ENCODE measurements at regions not wholly inside any gene's neighbourhood (a gene's known extent, or its start where the extent isn't known, plus 50 kb on each side); places are given as distances from the start of the nearest gene placed in this dataset.

DNA sequence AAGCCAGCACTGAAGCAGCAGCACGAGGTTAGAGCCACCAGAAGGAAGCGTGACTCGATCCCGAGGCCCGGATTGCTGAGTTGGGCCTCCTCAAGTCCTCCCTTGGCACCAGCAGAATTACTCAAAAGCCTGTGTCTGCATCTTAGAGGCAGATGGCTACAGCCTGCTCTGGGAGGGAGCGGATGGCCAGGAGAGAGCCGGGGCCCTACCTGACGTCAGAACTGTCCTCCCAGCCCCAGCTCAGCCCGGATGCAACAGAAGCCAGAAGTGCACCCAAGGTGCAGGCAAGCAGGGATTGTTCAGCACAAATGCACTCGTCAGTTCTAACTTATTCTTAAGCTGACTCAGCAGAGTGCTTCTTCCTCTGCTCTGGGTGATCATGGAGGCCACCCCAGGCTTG lies 155.5 kb upstream of the RPS6KA2 start:
- Histone ChIP-seq H3K9me3 (no peaks in the 10 kb centered on the region), H3K4me3 (no peak overlapping the region), H3K27ac (no peak overlapping the region), H3K36me3 (no peaks in the 10 kb centered on the region), H3K27me3 (no peaks in the 10 kb centered on the region), H3K4me1 (no peaks in the 10 kb centered on the region)
- TF ChIP-seq, protein P1, sequence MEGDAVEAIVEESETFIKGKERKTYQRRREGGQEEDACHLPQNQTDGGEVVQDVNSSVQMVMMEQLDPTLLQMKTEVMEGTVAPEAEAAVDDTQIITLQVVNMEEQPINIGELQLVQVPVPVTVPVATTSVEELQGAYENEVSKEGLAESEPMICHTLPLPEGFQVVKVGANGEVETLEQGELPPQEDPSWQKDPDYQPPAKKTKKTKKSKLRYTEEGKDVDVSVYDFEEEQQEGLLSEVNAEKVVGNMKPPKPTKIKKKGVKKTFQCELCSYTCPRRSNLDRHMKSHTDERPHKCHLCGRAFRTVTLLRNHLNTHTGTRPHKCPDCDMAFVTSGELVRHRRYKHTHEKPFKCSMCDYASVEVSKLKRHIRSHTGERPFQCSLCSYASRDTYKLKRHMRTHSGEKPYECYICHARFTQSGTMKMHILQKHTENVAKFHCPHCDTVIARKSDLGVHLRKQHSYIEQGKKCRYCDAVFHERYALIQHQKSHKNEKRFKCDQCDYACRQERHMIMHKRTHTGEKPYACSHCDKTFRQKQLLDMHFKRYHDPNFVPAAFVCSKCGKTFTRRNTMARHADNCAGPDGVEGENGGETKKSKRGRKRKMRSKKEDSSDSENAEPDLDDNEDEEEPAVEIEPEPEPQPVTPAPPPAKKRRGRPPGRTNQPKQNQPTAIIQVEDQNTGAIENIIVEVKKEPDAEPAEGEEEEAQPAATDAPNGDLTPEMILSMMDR (IDR thresholded peaks at IDR 0.05), result no peak
- no peak for DNase-seq
- intact Hi-C loops (cut with DNase I; ENCODE audit: low total_unique reads), result no loop called here

DNA sequence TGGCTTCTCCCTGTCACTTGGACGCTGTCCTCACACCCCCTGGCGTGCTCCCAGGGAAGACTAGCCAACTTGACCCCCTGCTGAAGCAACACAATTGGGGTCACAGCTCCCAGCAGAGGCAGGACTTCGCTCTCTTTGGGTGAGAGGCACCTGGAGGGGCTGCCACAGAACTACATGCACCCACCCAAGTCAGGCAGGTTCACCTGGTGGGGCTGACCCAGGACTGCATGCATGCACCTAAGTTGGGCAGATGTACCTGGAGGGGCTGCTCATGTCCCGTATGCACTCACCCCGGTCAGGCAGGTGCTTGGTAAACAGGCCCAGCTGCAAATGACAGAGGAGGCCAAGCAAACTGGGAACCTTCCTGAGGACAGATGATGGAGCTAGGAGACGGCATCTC lies 154.3 kb upstream of the RPS6KA2 start:
- peak in 1 of 2 donors; percentile 58 for DNase-seq
- H3K9me3 ChIP-seq, result no peaks in the 10 kb centered on the region
- TF ChIP-seq, protein P1 (IDR thresholded peaks at IDR 0.05), result no peak
- H3K4me1 ChIP-seq, result no peaks in the 10 kb centered on the region
- no peaks in the 10 kb centered on the region for H3K27me3 ChIP-seq
- H3K27ac ChIP-seq, result no peak overlapping the region
- no peaks in the 10 kb centered on the region for H3K36me3 ChIP-seq
- no peak overlapping the region for H3K4me3 ChIP-seq
- intact Hi-C loops (cut with DNase I; ENCODE audit: low total_unique reads), result no loop called here

- no peaks in the 10 kb centered on the region for H3K4me1 ChIP-seq
- H3K36me3 ChIP-seq, result no peaks in the 10 kb centered on the region
- no peak for DNase-seq
- H3K27me3 ChIP-seq, result peaks cover 0 to 7% of the 10 kb centered on the region in 2 donors
- no peaks in the 10 kb centered on the region for H3K9me3 ChIP-seq
- H3K4me3 ChIP-seq, result no peak overlapping the region
- H3K27ac ChIP-seq, result no peak overlapping the region
- TF ChIP-seq, protein P1 (IDR thresholded peaks at IDR 0.05), result no peak
- intact Hi-C loops (cut with DNase I; ENCODE audit: low total_unique reads), result loop anchor here (10.0 kb wide), 1 partner anchor 215 kb away; the partner anchor contains the start of gene CEP43
These were observed 153.1 kb upstream of the RPS6KA2 start for GRCh38 chr6:166779963-166780683.

DNA sequence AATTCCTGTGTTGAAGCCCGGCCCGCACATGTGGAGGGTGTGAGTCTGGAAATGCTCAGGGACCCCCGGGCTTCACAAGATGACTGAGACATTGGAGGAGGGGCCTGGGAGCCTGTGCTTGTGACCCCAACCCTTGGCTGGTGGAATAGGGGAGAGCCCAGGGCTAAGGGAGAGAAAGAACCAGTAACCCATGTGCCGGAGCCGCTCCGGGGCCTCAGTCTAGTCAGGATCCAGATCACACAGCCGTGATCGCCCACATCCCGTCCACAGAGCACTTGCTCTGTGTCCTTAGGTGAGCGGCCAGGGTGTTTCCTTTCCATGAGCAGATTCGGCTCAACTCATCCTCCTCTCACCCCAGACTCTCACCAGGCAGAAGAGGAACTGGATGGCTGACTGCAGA lies 152.3 kb upstream of the RPS6KA2 start:
- Histone ChIP-seq H3K27ac (no peak overlapping the region), H3K27me3 (peaks cover 0 to 7% of the 10 kb centered on the region in 2 donors), H3K36me3 (no peaks in the 10 kb centered on the region), H3K9me3 (no peaks in the 10 kb centered on the region), H3K4me3 (no peak overlapping the region), H3K4me1 (no peaks in the 10 kb centered on the region)
- intact Hi-C loops (cut with DNase I; ENCODE audit: low total_unique reads), result loop anchor here (10.0 kb wide), 1 partner anchor 215 kb away; the partner anchor contains the start of gene CEP43
- TF ChIP-seq, protein P1 (IDR thresholded peaks at IDR 0.05), result no peak
- DNase-seq, result no peak

DNA sequence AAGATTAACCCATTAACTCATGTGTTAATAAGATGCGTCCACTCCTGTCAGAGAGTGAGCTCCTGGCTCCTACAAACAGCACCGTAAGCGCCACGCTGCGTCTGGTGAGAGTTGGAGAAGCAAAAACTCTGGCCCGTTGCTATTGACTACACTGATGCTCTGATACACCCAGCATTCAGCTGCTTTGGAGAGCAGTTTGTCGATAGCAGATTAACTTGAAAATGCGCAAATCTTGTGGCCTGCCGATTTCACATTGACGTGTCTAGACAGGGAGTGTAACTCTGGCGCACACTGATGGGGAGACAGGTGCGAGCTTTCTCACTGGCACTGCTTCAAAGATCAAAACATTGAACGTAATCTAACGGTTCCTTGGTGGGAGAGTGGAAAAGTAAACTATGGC lies 151.7 kb upstream of the RPS6KA2 start:
- H3K9me3 ChIP-seq, result no peaks in the 10 kb centered on the region
- TF ChIP-seq, protein P1 (IDR thresholded peaks at IDR 0.05), result no peak
- DNase-seq, result no peak
- no peaks in the 10 kb centered on the region for H3K4me1 ChIP-seq
- H3K36me3 ChIP-seq, result no peaks in the 10 kb centered on the region
- H3K27me3 ChIP-seq, result peaks cover 0 to 7% of the 10 kb centered on the region in 2 donors
- intact Hi-C loops (cut with DNase I; ENCODE audit: low total_unique reads), result loop anchor here (10.0 kb wide), 1 partner anchor 216 kb away; the partner anchor contains the start of gene CEP43
- H3K4me3 ChIP-seq, result no peak overlapping the region
- no peak overlapping the region for H3K27ac ChIP-seq
